HG02943 (cell line): ENCODE measurements at regions not wholly inside any gene's neighbourhood (a gene's known extent, or its start where the extent isn't known, plus 50 kb on each side); places are given as distances from the start of the nearest gene placed in this dataset.

ENCODE experiments used
- ATAC-seq: cut with Tn5 transposase; IDR thresholded peaks from one replicate; pipeline ENCODE4 v1.9.1; 2021; ENCODE audit warnings: mild to moderate bottlenecking, low read depth, moderate library complexity; ENCODE audit not compliant: unreplicated experiment

DNA sequence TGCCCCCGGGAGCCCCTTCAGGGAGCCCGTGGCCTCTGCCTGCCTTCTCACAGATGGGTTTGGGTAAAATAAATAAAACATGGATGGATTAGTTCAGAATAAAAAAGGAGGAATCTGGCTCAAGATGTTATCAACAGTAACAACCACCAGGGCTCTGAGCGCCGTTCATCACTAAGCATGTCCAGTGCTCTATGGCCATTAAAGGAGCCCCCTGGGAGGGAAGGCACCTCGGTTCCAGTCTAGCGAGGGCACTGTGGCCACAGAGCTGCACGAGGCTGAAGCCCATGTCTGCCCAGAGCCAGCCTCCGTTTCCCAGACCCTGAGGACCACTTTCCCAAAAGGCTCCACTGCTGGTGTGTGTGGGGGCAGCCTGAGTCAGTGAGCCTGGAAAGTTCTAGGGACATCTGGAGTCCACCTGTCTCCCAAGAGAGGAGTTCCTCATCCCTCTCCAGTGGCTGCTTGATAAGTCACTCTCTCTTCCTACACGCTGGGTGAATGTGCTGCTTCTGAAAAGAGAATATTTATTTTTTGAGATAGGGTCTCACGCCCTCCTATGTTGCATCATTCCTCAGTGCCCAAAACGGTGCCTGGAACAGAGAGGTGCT, 614.6 kb downstream of the TBC1D22A start:
- ATAC-seq: no peak

GRCh38 chr22:47376322-47376700, 613.9 kb downstream of the TBC1D22A start:
- ATAC-seq: no peak

DNA sequence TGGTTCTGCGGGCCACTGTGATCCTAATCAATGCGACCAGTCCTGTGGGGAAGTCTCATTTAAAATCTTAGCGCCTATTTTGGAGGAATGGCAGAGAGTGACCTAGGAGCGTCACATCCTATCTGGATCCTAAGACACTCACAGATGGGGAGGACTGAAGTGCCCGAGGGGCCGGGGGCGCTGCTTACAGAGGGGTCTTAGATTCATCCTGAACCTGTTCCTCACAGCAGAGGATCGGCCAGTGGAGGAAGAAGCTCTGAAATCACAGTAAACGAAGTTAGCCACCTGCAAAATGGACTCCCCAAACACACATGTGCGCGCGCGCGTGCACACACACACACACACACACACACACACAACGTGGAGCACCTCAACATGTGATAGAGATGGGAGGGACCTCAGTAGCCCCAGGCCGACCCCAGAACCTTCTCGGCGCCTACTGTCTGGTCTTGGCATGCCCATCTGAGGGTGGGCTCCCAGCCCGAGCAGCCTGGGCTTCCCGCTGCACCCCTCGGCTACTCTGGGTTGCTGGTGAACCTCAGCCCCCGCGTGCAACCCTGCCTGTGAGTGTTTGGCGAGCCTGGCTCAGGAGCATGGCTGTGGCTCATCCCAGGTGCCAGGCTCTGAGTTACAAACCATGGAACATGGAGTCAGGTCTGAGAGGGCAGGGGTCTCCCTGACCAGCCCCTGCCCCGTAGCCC, 613.3 kb downstream of the TBC1D22A start:
- ATAC-seq: no peak

DNA sequence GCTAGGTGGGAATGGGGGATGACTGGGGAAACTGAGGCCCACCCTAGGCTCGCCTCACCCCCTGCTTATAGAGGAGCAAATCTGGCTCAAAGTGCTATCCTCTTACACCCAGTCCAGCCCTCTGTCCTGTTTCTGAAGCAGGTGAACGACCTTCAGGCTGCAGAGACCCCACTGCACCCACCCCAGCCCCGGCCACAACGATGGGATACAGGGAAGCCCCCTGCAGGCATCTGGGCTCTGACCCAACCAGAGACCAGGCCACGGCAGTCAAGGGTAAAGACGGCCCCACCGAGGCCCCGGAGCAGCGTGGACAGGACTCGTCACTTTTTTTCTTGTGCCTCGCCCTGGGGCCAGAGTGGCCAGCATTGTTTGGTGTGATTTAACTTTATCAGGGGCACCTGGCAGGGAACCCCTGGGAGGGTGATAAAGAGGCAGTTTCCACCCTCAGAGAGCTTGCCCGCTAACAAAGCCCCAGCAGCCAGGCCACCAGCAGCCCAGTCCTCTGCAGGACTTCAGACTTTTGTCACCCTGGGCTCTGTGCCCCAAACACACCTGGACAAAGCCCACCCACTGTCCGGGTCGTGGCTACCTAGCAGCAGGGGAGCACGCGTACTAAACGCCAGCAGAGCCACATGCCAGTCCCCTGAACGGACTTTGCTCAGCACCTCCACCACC, 612.6 kb downstream of the TBC1D22A start:
- no peak for ATAC-seq

DNA sequence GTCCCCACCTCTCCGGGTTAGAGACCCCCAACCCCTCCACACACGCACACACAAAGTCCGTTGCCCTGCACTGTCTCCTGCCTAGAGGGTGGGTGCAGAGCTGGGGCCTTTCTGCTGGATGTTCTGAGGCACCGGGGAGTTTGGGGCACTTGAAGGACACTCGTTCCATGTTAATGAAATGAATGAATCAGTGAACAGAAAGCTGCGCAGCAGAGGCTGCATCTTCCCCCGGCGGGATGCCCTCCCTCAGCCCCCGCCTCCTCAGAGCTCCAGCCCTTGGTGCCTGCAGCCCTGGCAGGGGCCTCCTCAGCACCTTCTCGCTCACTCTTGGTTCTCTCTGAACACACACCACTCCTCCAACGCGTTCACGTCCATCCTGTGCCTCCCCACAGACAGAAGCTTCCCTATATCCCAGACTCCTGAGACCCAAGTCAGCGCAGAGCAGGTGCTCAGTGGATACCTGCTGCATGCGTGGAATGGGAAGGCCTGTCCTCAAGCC, 611.9 kb downstream of the TBC1D22A start:
- ATAC-seq: no peak

DNA sequence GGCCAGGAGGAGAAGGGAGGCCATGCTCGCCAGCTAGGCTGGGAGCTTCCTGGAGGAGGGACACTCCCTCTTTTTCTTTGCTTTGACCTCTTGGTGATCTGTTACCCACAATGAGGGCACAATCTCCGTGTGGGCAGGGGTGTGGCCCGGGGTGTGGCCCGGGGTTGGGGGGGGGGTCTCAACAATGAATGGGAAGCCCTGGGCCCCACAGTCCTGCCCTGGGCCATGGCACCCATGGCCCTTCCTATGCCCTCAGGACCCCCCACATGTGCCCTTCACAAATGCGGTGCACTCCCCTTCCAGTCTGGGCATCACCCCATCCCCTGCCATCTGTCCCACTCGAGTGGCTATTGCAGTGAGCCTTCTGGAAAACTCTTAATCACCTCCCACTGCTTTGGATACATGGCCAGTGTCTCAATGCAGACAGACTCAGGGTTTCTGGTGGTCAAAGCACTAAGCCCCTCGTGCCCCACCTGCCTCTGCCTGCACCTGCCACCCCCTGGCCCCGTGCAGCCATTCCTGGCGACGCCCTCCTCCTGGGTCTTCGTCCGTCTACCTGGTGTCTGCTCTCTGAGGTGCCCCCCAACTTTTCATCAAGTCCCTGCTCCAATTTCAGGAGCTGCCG, 611.3 kb downstream of the TBC1D22A start:
- no peak for ATAC-seq

GRCh38 chr22:47372596-47373385, 610.3 kb downstream of the TBC1D22A start:
- no peak for ATAC-seq

DNA sequence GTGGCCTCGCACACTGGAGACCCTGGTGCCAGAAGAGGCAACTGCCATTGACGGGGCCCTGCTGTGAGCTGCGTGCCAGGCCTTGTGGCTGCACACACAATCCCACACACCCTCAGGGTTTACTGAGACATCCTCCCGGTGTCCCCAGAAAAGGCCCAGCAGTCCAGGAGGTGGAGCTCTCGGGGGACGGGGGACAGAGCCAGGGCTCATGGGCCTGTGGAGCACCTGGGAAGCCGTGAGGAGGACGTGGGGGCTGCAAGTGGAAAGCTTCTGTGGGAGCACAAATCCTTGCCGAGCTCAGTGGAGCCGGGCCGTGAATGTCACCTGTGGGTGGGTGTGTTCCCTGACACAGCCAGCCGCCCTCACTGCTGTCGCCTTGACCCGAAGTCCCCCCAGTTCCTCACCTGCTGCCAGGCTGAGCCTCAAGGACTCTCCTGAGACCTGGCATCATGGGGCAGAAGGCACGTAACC, 609.7 kb downstream of the TBC1D22A start:
- no peak for ATAC-seq

DNA sequence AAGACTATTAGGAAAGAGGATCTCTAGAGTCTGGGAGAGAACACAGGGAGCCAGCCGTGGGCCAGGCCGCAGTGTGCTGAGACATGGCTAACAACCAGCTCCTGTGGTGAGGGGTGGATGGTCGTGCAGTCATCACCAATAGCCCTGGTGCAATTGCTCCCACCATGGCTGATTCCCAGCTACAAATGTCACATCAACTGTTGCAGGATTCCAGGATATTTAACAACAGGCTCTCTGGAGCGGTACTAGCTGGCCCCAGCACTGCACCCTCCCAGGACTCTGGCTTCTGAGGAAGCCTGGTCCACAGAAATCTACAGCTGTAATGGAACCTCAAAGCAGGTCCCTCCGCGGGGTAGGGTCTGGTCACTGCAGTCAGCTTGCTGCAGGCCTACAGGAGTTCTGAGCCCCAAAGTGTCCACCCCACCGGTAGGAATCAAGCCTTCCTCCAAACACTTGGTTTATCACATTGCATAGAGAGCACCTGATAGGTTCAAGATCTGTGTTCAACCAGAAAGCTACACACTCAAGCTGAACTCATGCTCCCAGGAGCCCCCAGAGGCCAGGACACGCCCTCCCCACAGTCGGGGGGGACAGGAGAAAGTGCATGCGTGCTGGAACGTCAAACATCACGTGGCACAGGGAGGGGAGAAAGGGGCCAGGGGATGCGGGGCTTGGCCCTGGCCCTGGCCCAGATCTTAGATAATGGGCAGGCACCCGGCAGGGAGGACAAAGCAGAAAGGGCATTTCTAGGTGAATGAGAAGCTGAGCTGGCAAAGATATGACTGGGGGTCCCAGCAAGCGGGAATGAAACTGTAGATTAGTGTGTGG, 609.0 kb downstream of the TBC1D22A start:
- no peak for ATAC-seq

DNA sequence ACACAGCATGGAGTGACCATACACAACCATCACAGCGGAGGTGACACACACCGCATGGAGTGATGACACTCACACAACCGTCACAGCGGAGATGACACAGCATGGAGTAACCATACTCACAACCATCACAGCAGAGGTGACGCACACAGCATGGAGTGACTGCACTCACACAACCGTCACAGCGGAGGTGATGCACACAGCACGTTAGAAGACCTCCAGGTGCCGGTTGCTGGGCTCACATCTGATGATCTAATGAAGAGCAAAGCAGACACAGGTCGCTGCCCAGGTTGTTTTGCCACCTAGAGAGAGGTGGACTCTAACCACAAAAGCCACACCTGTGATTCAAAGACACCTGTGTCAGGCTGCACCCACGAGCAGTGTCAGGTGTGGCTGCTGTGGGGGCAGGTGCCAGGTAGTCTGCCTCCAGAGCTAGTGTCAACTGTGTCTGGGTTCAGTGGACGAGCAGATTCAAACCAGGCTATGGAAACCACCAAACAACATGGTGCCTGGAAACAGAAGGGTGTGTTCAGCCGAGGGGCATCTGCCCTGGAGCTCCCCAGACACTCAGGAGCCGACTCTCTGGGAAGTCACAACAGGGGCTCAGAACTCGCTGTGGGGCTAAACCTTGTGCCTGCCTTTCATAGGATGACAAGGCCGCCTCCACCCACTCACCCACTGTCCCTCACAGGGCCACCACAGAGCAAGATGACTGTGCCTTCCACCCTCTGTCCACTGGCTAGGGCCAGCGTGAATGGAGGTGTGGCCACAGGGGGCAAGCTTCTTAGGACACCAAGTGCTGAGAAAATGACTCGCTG, 608.2 kb downstream of the TBC1D22A start:
- ATAC-seq: no peak

- ATAC-seq: no peak
These were observed 607.1 kb downstream of the TBC1D22A start for GRCh38 chr22:47369431-47370015.

GRCh38 chr22:47369020-47369419, 606.6 kb downstream of the TBC1D22A start:
- ATAC-seq: no peak

DNA sequence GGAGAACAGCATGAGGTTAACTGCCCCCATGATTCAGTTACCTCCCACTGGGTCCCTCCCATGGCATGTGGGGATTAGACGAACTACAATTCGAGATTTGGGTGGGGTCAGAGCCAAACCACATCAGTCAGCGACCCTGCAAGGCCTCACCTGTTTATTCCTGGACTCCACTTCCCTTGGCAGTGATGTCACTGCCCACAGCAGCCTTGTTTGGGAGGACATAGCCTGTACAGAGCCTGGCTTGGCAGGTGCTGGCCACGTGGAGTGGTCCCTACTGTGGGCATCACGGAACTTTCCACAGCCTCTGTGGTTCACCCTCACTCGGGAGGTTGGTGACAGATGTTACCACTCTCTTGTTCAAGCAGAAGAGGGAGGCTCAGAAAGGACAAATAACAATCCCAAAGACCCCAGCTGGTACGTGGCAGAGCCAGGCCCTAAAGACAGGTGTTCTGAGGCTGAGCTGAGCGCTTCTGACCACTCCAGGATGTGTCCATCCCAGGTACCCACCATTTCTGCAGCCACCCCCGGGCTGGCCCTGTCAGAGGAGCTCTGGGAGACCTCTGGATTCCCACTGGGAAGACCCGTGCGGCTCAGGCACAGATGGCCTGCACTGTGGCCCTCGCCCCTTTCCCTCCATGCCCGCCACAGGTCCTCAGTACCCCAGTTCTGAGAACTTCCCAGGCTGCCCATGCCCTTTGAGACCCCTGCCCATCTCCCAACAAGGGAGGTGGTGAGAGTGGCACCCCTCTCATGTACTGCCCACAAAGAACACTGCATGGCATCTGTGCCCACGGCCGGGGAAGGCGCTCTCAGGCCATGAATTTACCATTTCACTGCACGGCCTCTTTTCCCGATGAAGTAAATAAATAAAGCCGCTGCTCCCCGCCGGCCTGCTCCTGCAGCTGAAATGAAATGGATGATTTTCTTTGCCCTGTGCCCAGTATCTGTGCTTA, 605.8 kb downstream of the TBC1D22A start:
- no peak for ATAC-seq

GRCh38 chr22:47367107-47367690, 604.7 kb downstream of the TBC1D22A start:
- no peak for ATAC-seq

- ATAC-seq: no peak
These were observed 603.7 kb downstream of the TBC1D22A start for GRCh38 chr22:47366026-47366767.

- ATAC-seq: no peak
These were observed 598.8 kb downstream of the TBC1D22A start for GRCh38 chr22:47361247-47361646.
